ENCODE measurements at regions not wholly inside any gene's neighbourhood (a gene's known extent, or its start where the extent isn't known, plus 50 kb on each side); places are given as distances from the start of the nearest gene placed in this dataset.
"Not testable (repeated sequence)": the region's sequence is repeated elsewhere in the genome, so short reads cannot be mapped to it uniquely, and the experiment has no call there.

DNA sequence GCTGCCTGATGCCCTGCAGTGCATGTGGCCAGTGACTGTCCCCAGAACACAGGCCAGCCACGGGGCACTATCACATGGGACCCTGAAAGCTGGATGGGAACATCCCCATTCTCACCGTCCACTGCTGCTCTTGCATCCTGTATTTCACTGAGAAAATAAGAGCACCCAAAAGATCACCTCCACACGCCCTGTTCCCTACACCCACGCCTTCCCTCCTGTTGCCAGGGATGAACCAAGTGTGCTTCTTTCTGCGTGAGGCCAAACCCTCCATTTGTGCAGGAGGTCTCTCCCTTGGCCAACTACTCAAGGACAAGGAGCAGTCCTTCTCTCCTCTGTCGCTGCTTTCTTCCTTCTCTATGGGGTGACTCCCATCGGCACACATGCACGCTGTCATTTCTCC is 118.3 kb downstream of the LRRC37A3 start:
- not testable (repeated sequence) for DNase-seq (ENCODE audit: low spot score)

DNA sequence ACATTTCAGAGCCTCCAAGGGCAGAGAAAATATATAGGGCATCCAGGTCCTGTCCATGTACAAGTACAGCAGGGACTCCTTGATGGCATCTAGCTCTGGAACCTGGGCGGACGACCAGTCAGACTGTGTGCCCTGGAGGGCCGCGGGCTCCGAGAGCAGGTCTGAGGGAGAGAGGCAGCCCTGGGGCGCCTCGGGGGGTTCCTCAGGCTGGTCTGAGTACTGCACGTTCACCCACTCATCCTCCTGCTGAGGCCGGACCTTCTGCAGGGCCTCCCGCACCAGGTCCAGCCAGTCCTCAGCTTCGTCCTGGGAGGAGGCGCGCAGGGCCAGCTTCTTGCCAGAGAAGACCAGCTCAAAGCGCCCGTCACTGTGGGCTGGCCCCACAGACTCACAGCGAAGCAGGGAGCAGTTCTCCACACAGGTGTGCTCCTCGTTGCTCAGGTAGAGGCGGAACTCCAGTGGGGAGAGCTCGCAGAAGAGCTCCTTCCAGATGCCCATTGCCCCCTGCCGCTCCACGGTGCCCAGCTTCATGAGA is 118.8 kb downstream of the LRRC37A3 start:
- DNase-seq (ENCODE audit: low spot score): not testable (repeated sequence)

DNA sequence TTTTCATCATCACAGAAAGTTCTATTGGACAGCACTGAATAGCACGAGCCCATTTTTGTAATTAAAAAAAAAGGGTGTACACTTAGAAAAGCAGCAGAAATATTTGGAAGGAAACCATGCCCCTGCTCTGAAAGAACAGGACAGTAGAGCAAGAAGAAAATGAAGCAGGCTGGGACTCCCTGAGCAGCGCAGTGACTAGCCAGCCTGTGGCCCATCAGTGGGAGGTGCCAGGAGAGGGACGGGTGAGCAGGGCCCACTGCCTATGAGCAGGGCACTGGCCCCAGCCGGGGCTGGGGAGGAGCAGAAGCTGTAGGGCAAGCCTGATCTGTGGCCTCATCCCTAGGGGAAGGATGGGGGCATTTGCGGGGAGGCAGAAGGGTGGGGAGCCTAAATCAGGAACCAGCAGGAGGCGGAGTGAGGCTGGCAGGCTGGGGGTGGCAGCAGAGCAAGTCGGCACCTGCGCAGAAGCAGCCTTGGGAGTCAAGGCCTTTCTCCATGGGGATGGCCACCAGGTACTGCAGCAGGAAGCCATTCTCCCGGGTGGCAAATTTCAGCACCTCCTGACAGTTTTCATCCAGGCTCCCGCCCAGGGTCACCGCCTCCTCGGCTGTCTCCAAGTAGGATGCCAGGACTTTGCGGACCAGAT is 119.6 kb downstream of the LRRC37A3 start:
- not testable (repeated sequence) for DNase-seq (ENCODE audit: low spot score)

DNA sequence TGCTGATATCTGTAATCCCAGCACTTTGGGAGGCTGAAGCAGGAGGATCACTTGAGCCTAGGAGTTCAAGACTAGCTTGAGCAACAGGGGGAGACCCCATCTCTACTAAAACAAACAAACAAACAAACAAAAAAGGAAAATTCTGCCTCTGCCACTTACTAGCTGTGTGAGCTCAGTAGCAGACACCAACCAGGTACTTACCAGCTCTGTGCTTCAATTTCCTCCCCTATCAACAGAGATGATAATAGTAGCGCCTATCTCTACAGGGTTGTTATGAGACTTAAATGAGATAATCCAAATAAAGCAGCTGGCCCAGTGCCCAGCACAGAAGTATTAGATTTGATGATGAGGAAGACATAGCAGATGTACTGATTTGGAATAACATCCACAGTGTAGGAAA is 120.3 kb downstream of the LRRC37A3 start:
- not testable (repeated sequence) for DNase-seq (ENCODE audit: low spot score)

DNA sequence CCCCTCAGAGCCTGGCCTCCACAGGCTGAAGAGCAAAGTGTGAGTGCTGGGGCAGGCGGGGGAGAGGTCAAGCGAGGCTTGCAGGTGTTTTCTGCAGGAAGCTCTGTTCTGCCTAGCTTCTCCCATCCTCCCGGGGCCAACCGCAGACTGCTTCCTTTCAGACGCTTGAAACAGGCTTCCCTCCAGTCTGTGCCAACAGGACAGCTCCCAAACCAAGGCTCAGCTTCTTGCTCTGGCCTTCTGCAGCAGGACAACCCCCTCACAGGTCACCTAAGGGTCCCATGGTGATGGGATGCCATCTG is 120.8 kb downstream of the LRRC37A3 start:
- DNase-seq (ENCODE audit: low spot score): not testable (repeated sequence)

DNA sequence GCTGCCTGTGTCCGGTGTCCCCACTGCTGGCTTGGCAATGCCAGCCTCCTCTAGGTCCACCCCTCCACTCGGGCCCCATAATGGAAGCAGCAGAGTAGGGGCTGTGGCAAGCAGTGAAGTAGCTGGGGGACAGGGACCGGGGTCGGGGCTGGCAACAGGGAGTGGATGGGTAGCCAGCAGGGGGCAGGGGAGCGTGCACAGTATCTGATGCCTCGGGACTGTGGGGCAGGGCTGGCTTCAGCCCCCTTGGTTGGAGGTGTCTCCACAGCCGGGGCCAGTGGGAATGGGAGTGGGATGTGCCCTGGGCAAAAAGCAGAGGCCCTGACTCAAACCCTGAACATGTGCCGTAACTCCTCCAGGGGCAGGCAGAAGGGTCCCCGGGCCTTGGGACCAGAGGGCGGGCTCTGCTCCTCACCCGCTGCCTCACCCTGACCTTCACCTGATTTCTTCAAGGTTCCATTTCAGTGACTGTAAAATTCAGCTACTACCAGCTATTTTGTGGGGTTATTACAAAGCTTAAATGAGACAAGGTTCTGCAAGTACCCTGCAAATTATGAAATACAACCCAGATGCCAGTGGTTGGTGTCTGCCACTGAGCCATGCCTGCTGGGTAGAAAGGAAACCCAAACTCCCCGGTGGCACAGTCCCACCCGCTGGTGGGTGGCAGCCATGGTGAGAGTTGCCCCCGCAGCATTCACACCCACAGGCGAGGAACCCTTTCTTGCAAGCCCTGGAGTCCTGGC is 121.4 kb downstream of the LRRC37A3 start:
- not testable (repeated sequence) for DNase-seq (ENCODE audit: low spot score)

DNA sequence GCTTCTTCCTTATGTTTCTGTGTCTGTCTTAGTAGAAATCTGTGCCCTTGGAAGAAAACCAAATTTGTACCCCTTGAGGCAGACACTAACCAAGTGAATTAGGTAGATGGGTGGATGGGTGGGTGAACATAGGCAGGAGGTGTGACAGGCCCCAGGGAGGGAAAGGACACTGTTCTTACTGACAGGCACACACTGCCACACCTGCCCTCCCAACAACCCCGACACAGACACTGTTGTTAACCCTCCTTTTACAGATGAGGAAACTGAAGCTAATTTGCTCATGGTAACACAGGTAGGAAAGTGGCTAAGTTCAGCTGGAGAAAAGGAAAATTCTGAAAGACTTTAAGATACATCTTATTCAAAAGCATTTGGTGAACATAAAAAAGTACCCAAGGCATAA is 123.9 kb downstream of the LRRC37A3 start:
- DNase-seq (ENCODE audit: low spot score): not testable (repeated sequence)

DNA sequence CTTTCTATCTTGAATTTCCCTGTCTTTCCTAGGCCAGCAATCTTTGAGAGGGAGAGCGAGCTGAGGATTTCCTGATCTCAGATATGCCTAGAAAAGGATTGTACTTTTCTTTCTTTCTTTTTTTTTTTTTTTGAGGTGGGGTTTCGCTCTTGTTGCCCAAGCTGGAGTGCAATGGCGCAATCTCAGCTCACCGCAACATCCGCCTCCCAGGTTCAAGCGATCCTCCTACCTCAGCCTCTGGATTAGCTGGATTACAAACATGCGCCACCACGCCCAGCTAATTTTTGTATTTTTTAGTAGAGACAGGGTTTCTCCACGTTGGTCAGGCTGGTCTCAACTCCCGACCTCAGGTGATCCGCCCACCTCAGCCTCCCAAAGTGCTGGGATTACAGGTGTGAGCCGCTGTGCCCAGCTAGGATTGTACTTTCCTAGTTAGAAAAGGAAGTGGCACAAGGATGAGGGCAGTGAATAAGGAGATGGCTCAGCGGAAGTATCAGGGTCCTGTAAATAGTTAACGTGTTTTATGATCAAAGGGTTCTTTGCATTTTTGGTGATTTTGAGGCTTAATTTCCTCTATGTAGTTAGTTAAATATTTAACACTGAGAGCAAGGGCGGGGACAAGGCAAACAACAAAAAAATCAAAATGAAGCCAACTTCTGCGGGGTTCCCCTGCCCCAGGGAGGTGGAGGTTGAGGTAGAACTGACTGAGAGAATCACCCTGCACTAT is 124.6 kb downstream of the LRRC37A3 start:
- not testable (repeated sequence) for DNase-seq (ENCODE audit: low spot score)

DNA sequence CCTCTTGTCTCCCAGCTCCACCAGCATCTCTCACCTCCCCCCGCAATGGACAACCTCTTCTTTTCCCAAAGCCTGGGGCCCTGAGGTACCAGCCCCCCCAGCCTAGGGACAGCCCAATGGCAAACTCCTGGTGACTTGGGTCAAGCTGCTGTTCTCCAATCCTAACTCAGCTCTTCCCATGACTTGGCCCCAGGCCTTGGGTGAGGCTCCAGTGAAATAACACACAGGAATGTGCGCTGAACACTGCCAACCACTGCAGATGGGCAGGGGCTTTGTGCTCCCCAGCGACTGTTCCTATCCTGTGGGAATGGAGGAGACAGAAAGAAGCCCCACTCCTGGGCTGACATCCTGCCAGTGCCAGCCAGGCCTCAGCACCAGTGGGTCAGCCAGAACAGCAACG is 125.2 kb downstream of the LRRC37A3 start:
- DNase-seq (ENCODE audit: low spot score): not testable (repeated sequence)

DNA sequence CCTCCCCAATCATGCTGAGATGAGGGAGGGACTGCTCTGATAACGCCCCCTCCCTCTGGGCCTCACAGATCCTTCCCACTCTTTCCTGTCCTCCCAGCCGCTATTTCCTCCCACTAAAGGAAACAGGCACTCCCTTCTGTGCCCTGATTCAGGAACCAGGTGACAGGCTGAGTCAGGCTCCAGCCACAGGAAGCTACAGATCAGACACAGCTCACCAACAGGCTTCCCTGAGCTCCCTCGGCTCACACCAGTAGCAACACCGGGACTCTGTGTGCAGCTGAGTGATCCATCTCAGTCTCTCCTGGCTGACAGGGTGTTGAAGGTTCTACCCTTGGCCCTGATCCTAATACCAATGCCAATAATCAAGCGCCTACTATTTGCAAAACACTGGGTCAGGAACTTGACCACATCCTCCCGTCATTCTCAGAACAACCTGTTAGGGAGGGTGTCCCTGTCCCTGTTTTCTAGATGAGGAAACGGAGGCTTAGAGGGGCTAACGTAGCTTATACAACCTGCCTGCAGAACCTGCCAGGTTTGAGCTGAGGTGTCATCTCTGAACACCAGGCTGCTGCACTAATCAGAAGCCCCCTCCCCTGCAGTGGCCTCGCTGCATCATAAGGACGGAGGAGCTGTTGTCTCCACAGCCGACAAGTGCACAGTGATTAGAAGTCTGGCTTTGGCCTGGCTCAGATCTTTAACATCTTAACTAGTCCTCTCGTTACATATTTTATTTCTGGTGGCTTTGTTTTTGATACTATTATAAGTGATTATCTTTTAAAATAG is 126.3 kb downstream of the LRRC37A3 start:
- peak; percentile 88 for DNase-seq (ENCODE audit: low spot score)

DNA sequence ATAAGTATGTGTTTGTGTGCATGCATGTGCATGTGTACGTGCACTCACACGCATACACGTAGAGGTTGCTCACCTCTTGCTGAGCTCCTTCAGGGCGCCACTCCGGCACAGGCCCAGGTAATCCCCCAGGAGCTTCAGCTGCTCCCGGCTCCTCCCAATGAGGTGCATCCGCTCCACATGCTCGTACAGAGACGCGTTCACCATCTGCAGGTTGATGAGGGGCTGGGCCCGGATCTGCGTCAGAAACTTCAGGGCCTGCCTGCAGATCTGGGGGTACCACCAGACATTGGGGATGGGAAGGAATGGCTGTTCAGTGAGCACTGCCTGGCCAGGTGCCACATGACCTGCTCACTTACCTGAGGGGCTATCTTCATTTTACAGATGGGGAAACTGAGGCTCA is 127.0 kb downstream of the LRRC37A3 start:
- not testable (repeated sequence) for DNase-seq (ENCODE audit: low spot score)

DNA sequence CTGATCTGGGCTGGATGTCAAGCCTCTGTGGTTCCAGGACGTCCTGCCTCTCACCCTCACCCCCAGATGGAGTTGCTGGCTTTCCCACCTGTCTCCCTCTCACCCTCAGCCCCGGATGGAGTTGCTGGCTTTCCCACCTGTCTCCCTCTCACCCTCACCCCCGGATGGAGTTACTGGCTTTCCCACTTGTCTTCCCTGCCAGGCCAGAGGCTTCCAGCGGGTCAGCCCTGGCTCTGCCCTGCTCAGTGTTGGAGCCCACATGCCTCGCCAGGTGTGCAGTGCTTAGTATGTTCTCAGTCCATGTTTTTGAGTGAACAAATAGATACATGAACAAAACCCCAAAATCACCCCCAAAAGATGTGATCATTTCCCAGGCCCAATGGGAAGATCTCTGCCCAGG is 127.6 kb downstream of the LRRC37A3 start:
- not testable (repeated sequence) for DNase-seq (ENCODE audit: low spot score)

DNA sequence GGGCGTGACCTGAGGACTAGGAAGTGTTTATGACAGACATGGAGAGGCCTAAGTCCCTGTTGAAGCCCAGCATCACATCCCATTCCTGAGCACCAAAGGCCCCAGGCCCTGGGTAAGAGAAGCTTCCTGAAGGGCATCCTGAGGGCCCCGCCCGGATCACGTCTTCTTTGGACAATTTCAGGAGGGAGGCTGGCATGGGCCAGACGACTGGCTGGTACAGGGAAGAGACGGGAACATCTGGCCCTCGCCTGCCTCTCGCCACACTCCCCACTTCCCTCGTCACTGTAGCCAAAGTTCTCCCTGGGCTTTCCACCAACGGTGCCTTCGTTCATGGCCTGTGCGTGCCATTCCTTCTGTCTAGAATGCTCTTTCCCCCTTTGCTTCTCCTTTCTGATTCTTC is 128.1 kb downstream of the LRRC37A3 start:
- DNase-seq (ENCODE audit: low spot score): not testable (repeated sequence)

DNA sequence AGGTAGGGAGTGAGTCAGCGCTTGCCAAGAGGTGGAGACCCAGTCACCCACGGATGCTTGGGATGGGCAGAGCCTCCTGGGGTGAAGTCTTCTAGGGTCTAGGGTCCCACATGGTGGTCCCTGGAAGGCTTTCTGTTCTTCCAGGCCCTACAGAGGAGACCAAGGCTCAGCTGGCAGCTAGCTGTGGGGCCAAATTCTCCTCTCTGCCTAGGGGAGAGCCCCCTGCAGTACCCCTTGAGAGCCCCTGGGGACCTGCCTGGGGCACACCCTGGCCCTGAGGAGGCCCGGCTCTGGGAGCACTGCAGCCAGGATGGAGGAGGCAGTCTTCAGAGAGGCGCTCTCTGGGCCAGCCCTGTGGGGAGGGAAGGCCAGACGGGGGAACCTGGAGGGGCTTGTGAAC is 128.6 kb upstream of the SMURF2 start:
- not testable (repeated sequence) for DNase-seq (ENCODE audit: low spot score)

DNA sequence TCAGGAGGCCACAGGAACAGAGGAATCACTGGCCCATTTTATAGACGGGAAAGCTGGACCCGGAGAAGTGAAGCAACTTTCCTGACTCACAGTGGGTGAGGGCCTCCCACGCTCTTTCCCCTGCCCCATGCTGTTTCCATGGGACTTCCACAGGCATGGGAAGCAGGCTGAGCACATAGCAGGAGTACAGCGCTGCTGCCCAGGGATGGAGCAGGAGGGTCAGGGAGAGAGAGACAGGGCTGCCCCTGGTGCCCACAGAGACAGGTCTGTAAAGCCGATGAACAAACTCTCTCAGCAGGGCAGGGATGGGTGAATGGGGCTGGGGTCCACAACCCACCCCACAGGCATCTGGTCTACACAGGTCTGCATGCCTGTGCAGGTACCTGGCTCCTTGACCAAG is 128.1 kb upstream of the SMURF2 start:
- DNase-seq (ENCODE audit: low spot score): not testable (repeated sequence)

DNA sequence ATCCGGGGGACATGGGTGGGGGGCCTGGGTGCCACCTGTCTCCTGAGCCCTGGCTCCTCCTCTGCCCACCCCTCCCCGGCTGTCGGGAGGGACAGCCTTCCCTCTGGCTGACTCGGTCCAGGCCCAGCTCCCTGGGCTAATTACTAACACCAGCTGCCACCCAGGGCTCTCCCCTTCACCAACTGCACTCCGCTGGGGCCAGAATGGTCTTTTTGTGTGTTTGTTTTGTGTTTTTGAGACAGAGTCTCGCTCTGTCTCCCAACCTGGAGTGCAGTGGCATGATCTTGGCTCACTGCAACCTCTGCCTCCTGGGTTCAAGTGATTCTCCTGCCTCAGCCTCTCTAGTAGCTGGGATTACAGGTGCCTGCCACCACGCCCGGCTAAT is 126.9 kb upstream of the SMURF2 start:
- not testable (repeated sequence) for DNase-seq (ENCODE audit: low spot score)

DNA sequence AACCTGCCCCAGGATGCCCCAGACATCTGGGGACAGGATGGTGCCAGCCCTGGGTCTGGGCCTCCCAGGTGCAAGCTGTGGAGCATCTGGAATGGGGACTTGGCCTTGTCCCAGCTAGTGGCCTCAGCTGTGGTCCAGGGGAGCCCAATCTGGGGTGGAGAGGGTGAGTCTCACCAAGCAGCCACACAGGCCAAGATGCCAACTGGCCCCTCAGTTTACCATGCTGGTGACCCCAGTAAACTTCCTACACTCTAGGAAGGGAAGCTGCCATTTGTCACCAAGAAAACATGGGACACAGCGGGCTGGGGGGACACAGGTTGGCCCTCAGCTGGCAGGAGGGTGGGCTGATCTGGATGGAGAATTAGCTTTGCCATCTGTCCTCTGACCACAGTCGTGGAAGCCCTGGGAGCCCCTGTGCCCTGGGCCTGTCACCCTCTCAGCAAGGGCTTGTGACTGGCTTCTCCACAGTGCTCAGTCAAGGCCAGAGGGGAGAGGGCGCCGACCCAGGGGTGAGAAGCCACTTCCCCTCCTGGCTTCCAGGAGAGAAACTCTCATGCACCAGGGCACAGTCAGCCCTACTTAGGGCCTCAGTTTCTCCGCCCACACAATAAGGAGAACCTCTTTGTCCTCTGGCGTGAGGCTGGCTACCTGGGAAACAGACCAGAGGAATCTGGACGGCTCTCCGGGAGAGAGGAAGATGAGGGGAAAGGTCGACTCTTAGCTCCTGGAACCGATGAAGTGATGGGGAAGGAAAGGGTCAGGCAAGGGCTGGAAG is 126.4 kb upstream of the SMURF2 start:
- DNase-seq (ENCODE audit: low spot score): no peak

DNA sequence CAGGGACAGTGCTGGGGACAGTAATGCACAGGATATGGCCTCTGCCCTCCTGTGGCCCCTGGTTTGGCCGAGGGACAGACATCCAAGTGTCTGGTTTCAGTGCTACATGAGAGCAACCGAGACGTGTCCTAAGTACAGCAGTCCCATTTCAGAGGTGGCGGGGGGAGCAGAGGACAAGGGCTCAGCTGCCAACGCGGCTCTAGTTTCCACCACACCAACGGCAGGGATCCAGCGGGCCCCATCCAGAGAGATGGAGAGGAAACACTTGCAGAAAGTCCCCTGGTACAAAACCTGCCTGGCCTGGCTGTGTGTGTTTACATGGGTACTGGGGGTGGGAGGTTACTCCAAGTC is 125.8 kb upstream of the SMURF2 start:
- DNase-seq (ENCODE audit: low spot score): no peak

DNA sequence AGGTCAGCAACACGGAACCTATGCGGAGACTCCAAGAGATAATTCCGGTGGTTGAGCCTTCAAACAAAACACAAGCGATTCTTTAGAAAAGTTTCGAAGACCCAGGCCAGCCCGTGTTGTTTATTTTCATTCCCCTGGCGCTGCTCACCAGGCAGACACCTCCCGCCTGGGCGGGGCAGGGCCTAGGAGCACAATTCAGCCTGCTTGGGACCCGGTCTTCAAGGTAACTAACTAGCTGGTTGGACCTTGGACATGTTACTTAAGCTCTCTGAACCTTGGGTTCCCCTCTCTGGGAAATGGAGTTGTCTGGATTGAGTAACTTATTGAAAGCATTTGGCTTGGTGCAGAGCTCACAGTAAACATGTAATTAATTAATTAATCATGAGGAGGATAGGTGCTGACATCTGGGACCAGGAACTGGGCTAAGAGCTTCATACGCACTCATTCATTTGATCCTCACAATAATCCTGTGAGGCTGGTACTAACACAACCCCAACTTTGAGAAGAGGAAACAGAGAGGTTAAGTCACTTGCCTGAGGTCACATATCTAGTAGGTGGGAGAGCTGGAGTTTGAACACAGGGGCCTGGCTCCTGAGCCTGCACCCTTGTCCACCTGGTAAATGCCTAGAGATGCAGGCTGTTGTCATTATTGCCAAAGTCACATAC is 125.3 kb upstream of the SMURF2 start:
- DNase-seq (ENCODE audit: low spot score): no peak

DNA sequence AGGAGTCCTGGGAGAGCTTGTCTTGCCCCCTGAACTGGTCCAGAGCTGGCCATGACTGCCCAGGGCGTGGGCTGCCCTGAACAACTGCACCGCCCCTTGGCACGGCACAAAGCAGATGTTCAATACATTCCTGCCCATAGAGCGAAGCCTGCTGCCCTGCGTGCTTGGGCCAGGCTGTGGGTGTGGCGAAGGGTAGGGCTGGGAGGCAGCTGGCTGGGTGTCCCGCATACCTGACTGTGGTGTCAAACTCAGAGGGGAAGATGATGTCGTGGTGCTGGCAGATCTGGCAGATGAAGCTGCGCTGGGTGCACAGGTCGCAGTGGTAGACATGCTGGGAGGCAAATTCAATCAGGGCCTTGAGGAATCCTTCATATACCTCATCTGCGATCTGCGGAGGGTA is 124.2 kb upstream of the SMURF2 start:
- no peak for DNase-seq (ENCODE audit: low spot score)

DNA sequence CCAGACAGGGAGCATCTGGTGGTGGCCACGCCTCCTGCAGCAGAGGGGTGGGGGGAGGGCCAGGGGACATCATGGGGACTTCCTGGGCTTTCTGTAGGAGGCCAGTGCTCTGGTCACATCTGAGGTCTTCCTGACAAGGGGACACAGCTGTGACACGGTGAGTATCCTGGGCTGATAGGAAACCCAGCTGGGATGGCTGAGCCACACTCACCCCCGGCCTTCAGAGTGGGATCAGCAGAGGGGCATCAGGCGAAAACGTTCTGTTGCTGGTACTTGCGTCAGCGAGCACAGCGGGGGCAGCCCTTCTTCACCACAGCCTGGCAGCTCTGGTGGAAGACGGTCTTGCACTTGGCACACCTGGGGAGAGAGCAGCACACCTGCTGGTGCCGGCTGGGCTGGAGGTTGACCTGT is 122.9 kb upstream of the SMURF2 start:
- no peak for DNase-seq (ENCODE audit: low spot score)

Measured in A172 (cell line).